ENCODE measurements at regions not wholly inside any gene's neighbourhood (a gene's known extent, or its start where the extent isn't known, plus 50 kb on each side); places are given as distances from the start of the nearest gene placed in this dataset.

GRCh38 chr21:16568661-16569060 is 838.9 kb downstream of the USP25 start:
- peaks cover 7% of the 10 kb centered on the region for H3K4me1 Mint-ChIP-seq (ENCODE audit: low read depth, unreplicated experiment)
- intact Hi-C loops (cut with micrococcal nuclease; ENCODE audit: unreplicated experiment) = no loop called here
- H3K4me3 Mint-ChIP-seq (ENCODE audit: unreplicated experiment) = no peak overlapping the region

GRCh38 chr21:16569679-16570078 is 839.9 kb downstream of the USP25 start:
- intact Hi-C loops (cut with micrococcal nuclease; ENCODE audit: unreplicated experiment) = no loop called here
- H3K4me3 Mint-ChIP-seq (ENCODE audit: unreplicated experiment) = no peak overlapping the region
- H3K27me3 Mint-ChIP-seq (ENCODE audit: insufficient read depth, unreplicated experiment) = no peaks in the 10 kb centered on the region
- Histone ChIP-seq H3K9me3 (no peaks in the 10 kb centered on the region), H3K4me1 (no peaks in the 10 kb centered on the region), H3K4me3 (ENCODE audit: low read depth, low read length) (no peak overlapping the region), H3K27me3 (replicated peaks; ENCODE audit: control insufficient read depth, insufficient read depth, low read length) (no peaks in the 10 kb centered on the region), H3K36me3 (ENCODE audit: control insufficient read depth, insufficient read depth, low read length) (no peaks in the 10 kb centered on the region)
- ChIA-PET POLR2A (no interaction called here), CTCF (no interaction called here)
- H3K9me3 Mint-ChIP-seq (ENCODE audit: unreplicated experiment) = no peaks in the 10 kb centered on the region
- no peak for DNase-seq
- H3K4me1 Mint-ChIP-seq (ENCODE audit: low read depth, unreplicated experiment) = no peaks in the 10 kb centered on the region
- no peak for TF ChIP-seq CTCF (IDR thresholded peaks at IDR 0.05; ENCODE audit: insufficient read depth in 1 of 2, low read depth in 1 of 2, low read length in 1 of 2, severe bottlenecking in 1 of 2, unreplicated experiment in 1 of 2)
- BruUV-seq (replicated peaks) = no TSS peak
- H3K36me3 Mint-ChIP-seq (ENCODE audit: insufficient read depth, unreplicated experiment) = no peaks in the 10 kb centered on the region
- H3K27ac Mint-ChIP-seq (ENCODE audit: unreplicated experiment) = no peak overlapping the region

More at GRCh38 chr21:16568661-16569060, 838.9 kb downstream of the USP25 start:
- no peak for TF ChIP-seq CTCF (IDR thresholded peaks at IDR 0.05; ENCODE audit: insufficient read depth in 1 of 2, low read depth in 1 of 2, low read length in 1 of 2, severe bottlenecking in 1 of 2, unreplicated experiment in 1 of 2)
- BruUV-seq (replicated peaks) = no TSS peak
- ChIA-PET CTCF (no interaction called here), POLR2A (no interaction called here)
- no peaks in the 10 kb centered on the region for H3K27me3 Mint-ChIP-seq (ENCODE audit: insufficient read depth, unreplicated experiment)
- no peak for DNase-seq
- Histone ChIP-seq H3K4me1 (peaks cover 7% of the 10 kb centered on the region), H3K36me3 (ENCODE audit: control insufficient read depth, insufficient read depth, low read length) (no peaks in the 10 kb centered on the region), H3K4me3 (ENCODE audit: low read depth, low read length) (no peak overlapping the region), H3K9me3 (no peaks in the 10 kb centered on the region), H3K27me3 (replicated peaks; ENCODE audit: control insufficient read depth, insufficient read depth, low read length) (no peaks in the 10 kb centered on the region)
- no peaks in the 10 kb centered on the region for H3K9me3 Mint-ChIP-seq (ENCODE audit: unreplicated experiment)
- peaks cover 6% of the 10 kb centered on the region for H3K36me3 Mint-ChIP-seq (ENCODE audit: insufficient read depth, unreplicated experiment)
- H3K27ac Mint-ChIP-seq (ENCODE audit: unreplicated experiment) = no peak overlapping the region

GRCh38 chr21:16570171-16570570 is 840.4 kb downstream of the USP25 start:
- no peak overlapping the region for H3K27ac Mint-ChIP-seq (ENCODE audit: unreplicated experiment)
- H3K4me3 Mint-ChIP-seq (ENCODE audit: unreplicated experiment) = no peak overlapping the region
- CTCF ChIA-PET = no interaction called here

More at GRCh38 chr21:16570171-16570570, 840.4 kb downstream of the USP25 start:
- no peaks in the 10 kb centered on the region for H3K36me3 Mint-ChIP-seq (ENCODE audit: insufficient read depth, unreplicated experiment)
- Histone ChIP-seq H3K9me3 (no peaks in the 10 kb centered on the region), H3K27me3 (replicated peaks; ENCODE audit: control insufficient read depth, insufficient read depth, low read length) (no peaks in the 10 kb centered on the region), H3K4me1 (no peaks in the 10 kb centered on the region), H3K36me3 (ENCODE audit: control insufficient read depth, insufficient read depth, low read length) (no peaks in the 10 kb centered on the region), H3K4me3 (ENCODE audit: low read depth, low read length) (no peak overlapping the region)
- BruUV-seq (replicated peaks) = no TSS peak
- intact Hi-C loops (cut with micrococcal nuclease; ENCODE audit: unreplicated experiment) = no loop called here
- H3K4me1 Mint-ChIP-seq (ENCODE audit: low read depth, unreplicated experiment) = no peaks in the 10 kb centered on the region
- DNase-seq = no peak
- no peak for TF ChIP-seq CTCF (IDR thresholded peaks at IDR 0.05; ENCODE audit: insufficient read depth in 1 of 2, low read depth in 1 of 2, low read length in 1 of 2, severe bottlenecking in 1 of 2, unreplicated experiment in 1 of 2)
- no peaks in the 10 kb centered on the region for H3K9me3 Mint-ChIP-seq (ENCODE audit: unreplicated experiment)
- no peaks in the 10 kb centered on the region for H3K27me3 Mint-ChIP-seq (ENCODE audit: insufficient read depth, unreplicated experiment)
- POLR2A ChIA-PET = no interaction called here
